HG03432 (cell line): ENCODE measurements at regions not wholly inside any gene's neighbourhood (a gene's known extent, or its start where the extent isn't known, plus 50 kb on each side); places are given as distances from the start of the nearest gene placed in this dataset.
A peak's percentile ranks its signal among the peaks of the same experiment; 100 is the strongest.
"Not testable (repeated sequence)": the region's sequence is repeated elsewhere in the genome, so short reads cannot be mapped to it uniquely, and the experiment has no call there.

Source experiments
- ATAC-seq: cut with Tn5 transposase; IDR thresholded peaks from one replicate; pipeline ENCODE4 v1.9.1; 2021; ENCODE audit warnings: mild to moderate bottlenecking, moderate library complexity; ENCODE audit not compliant: unreplicated experiment

- peak; percentile 69 for ATAC-seq
Measured at GRCh38 chr9:25814023-25814422, 135.8 kb upstream of the TUSC1 start.

DNA sequence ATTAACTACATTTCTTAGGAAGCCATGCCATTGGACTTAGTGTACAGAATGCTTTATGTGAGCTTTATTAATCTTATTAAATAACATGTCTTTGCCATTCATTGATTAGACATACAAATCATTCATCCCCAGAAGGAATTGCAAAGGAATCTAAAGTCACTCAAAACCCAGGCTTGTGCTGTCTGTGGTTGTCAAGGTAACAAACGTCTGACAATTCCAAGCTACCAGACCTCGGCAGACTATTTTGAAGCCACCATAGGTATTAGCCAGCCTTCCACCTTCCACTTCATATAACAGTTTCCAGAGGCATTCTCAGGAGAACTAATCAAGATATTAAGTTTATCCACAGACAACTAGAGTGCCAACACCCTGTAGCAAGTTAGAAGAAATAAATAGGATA is 135.2 kb upstream of the TUSC1 start:
- no peak for ATAC-seq

- ATAC-seq = no peak
Measured at GRCh38 chr9:25808554-25808953, 130.3 kb upstream of the TUSC1 start.

- no peak for ATAC-seq
Measured at GRCh38 chr9:25804856-25805255, 126.6 kb upstream of the TUSC1 start.

- not testable (repeated sequence) for ATAC-seq
Measured at GRCh38 chr9:25801989-25802388, 123.7 kb upstream of the TUSC1 start.

DNA sequence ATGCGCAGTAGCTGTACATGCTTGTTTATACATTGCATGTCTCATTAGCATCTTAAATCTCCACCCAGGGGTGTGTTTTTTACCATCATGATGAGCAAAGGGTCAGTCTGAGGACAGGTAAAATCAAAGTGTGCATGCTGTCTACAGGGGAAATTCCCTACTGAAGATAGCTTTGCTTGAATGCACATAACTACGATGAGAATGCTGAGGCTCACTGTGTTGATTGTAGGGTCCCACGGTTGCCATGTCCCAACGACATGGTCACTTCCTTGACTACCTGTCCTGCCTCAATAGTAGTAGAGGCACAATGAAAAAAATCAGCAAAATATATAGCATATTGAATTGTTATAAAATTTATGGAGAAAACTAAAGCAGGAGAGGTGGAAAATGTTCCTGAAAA is 95.6 kb upstream of the TUSC1 start:
- ATAC-seq = no peak

DNA sequence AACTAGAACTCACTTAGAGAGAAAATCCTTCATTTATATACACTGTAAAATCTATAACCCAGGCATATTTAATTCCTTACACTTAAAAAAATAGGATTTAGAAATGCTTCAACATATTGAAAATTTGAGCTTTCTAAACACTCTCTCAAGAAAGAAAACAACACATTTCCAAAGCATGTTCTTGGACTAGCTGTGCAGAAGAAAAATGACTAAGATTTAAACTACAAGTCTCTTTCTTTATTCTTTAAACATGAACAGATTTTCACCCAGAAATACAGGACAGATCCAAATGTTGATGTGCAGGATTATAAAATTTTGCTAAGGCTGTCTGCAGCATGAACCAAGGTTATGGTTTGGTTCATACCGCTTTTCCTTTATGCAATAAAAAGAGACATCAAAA is 77.7 kb upstream of the TUSC1 start:
- ATAC-seq = no peak

DNA sequence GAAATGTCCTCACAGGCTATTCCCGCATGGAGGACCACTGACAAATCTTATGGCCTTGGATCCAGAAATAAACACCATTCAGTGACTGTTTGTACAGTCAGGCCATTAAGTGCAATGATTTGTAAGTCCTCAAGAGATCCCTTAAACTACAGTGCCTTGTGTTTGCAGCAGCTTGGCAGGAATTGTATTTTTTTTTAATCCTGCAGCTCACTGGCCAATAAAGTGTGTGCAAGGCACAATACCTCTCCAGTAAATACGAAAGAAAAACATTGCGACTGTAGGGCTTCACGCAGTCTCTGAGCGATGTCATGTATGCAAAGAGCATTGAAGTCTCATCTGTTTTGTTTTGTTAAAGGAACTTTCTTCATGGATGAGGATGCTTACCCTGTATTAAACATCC is 74.2 kb upstream of the TUSC1 start:
- ATAC-seq = no peak

GRCh38 chr9:25742256-25742655 is 64.0 kb upstream of the TUSC1 start:
- ATAC-seq = no peak

DNA sequence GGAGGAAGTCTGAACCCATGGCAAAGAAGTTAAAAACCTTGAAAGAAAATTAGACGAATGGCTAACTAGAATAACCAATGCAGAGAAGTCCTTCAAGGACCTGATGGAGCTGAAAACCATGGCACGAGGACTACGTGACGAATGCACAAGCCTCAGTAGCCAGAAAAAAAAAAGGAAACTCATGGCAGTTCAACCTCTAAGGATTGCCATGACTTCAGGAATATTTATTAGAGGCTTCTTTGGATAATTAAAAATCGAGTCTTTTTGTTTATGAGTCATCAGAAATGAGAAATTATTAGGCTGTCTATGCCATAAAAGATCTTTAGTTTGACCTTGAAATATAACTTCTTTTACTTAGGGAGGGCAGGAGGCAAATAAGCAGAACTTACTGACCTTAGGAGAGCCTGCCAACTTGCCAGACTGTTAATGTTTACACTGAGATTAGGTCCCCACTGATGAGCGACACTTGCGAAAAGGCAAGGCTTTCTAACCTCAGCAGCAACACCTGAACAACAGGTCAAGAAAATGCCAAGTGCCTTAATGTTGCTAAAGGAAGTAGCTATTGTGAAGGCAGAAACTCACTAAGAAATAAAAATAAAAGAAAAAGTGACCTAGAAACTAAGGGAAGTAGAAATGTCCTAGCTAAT is 55.2 kb upstream of the TUSC1 start:
- no peak for ATAC-seq

- ATAC-seq = not testable (repeated sequence)
Measured at GRCh38 chr9:25731895-25732794, 53.9 kb upstream of the TUSC1 start.
